ENCODE measurements at regions not wholly inside any gene's neighbourhood (a gene's known extent, or its start where the extent isn't known, plus 50 kb on each side); places are given as distances from the start of the nearest gene placed in this dataset.

- H3K27ac ChIP-seq (ENCODE audit: low read depth in 1 of 2, low read length in 1 of 2), result no peak overlapping the region
- no peaks in the 10 kb centered on the region for H3K36me3 ChIP-seq (ENCODE audit: control insufficient read depth in 2 of 2, insufficient read depth in 2 of 2, low read length in 1 of 2)
- no peaks in the 10 kb centered on the region for H3K27me3 ChIP-seq (ENCODE audit: control insufficient read depth in 2 of 2, insufficient read depth in 1 of 2, low read length in 1 of 2)
- no peak overlapping the region for H3K4me3 ChIP-seq (ENCODE audit: low read length in 2 of 2)
- 93% methylated on average over 13 of the region's 13 CpGs for WGBS
- H3K4me1 ChIP-seq (ENCODE audit: control insufficient read depth in 2 of 2, insufficient read depth in 2 of 2, low read length in 2 of 2), result no peaks in the 10 kb centered on the region
- H3K9me3 ChIP-seq (ENCODE audit: control insufficient read depth in 2 of 2, insufficient read depth in 1 of 2, low read length in 1 of 2), result no peaks in the 10 kb centered on the region
- no peak for DNase-seq (ENCODE audit: low read depth in 6 of 9, low spot score in 9 of 9)
Observed at GRCh38 chr6:156029286-156029985, 573.8 kb upstream of the NOX3 start.

GRCh38 chr6:156028335-156029131 is 572.9 kb upstream of the NOX3 start:
- Histone ChIP-seq H3K27ac (ENCODE audit: low read depth in 1 of 2, low read length in 1 of 2) (no peak overlapping the region), H3K9me3 (ENCODE audit: control insufficient read depth in 2 of 2, insufficient read depth in 1 of 2, low read length in 1 of 2) (no peaks in the 10 kb centered on the region), H3K27me3 (ENCODE audit: control insufficient read depth in 2 of 2, insufficient read depth in 1 of 2, low read length in 1 of 2) (no peaks in the 10 kb centered on the region), H3K4me3 (ENCODE audit: low read length in 2 of 2) (no peak overlapping the region), H3K36me3 (ENCODE audit: control insufficient read depth in 2 of 2, insufficient read depth in 2 of 2, low read length in 1 of 2) (no peaks in the 10 kb centered on the region), H3K4me1 (ENCODE audit: control insufficient read depth in 2 of 2, insufficient read depth in 2 of 2, low read length in 2 of 2) (no peaks in the 10 kb centered on the region)
- DNase-seq (ENCODE audit: low read depth in 6 of 9, low spot score in 9 of 9), result peak in 1 of 9 donors; percentile 25
- WGBS, result 67% methylated on average over 15 of the region's 15 CpGs

GRCh38 chr6:156027248-156027626 is 571.6 kb upstream of the NOX3 start:
- WGBS, result 83% methylated on average over 3 of the region's 3 CpGs
- Histone ChIP-seq H3K9me3 (ENCODE audit: control insufficient read depth in 2 of 2, insufficient read depth in 1 of 2, low read length in 1 of 2) (no peaks in the 10 kb centered on the region), H3K4me3 (ENCODE audit: low read length in 2 of 2) (no peak overlapping the region), H3K27me3 (ENCODE audit: control insufficient read depth in 2 of 2, insufficient read depth in 1 of 2, low read length in 1 of 2) (no peaks in the 10 kb centered on the region), H3K27ac (ENCODE audit: low read depth in 1 of 2, low read length in 1 of 2) (no peak overlapping the region), H3K4me1 (ENCODE audit: control insufficient read depth in 2 of 2, insufficient read depth in 2 of 2, low read length in 2 of 2) (no peaks in the 10 kb centered on the region), H3K36me3 (ENCODE audit: control insufficient read depth in 2 of 2, insufficient read depth in 2 of 2, low read length in 1 of 2) (no peaks in the 10 kb centered on the region)
- DNase-seq (ENCODE audit: low read depth in 6 of 9, low spot score in 9 of 9), result no peak

DNA sequence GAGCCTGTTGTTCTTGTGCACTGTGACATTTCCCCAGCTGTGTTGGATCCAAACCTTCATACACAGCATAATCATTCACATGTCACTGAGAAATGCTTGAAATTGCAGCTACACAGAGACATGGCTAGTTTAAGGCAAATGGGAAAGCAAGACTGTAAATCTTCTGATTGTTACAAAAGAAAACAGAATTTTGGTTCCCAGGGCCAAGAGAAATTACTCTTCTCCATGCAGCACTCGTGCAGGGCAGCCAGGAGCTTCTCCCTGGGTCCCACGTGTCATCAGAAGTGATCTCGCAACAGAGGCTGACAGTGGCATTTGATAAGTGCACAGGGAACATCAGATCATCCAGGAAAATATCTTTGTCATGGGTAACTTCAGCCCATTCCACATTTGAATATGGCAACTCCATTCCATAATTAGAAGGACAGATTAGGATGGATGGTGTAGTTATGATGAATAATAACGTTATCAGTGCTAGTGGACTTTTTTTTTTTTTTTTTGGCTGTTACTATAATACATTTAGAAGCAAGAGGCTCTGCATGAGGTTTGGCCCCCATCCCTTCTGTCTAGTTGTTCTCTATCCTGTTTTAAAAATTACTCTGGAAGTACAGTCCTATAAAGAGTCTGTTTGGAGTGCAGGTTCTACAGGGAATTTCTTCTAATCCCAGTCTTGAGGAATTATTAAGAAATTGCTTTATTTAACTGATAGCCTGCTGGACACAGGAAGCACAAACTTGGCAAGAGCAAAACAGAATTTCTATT is 571.0 kb upstream of the NOX3 start:
- no peak for DNase-seq (ENCODE audit: low read depth in 6 of 9, low spot score in 9 of 9)
- no peaks in the 10 kb centered on the region for H3K4me1 ChIP-seq (ENCODE audit: control insufficient read depth in 2 of 2, insufficient read depth in 2 of 2, low read length in 2 of 2)
- H3K4me3 ChIP-seq (ENCODE audit: low read length in 2 of 2), result no peak overlapping the region
- no peaks in the 10 kb centered on the region for H3K9me3 ChIP-seq (ENCODE audit: control insufficient read depth in 2 of 2, insufficient read depth in 1 of 2, low read length in 1 of 2)
- 92% methylated on average over 4 of the region's 4 CpGs for WGBS
- no peak overlapping the region for H3K27ac ChIP-seq (ENCODE audit: low read depth in 1 of 2, low read length in 1 of 2)
- no peaks in the 10 kb centered on the region for H3K27me3 ChIP-seq (ENCODE audit: control insufficient read depth in 2 of 2, insufficient read depth in 1 of 2, low read length in 1 of 2)
- H3K36me3 ChIP-seq (ENCODE audit: control insufficient read depth in 2 of 2, insufficient read depth in 2 of 2, low read length in 1 of 2), result no peaks in the 10 kb centered on the region

DNA sequence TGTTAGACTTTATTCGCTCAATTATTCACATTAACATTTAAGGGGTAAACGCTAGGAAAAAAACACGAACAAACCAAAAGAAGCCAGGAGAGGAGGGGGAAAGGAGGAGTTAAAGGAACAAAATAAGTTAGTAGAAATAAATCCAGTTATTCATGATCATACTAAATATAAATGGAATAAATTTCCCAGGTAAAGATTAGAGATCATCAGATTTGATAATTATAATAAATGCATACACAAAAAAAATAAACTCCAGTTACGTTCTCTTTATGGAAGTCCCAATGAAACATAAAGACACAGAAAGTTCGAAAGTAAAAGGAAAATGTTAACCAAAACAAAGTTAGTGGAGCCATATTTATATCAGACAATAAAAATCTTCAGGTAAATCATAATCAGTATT is 568.7 kb upstream of the NOX3 start:
- H3K4me1 ChIP-seq (ENCODE audit: control insufficient read depth in 2 of 2, insufficient read depth in 2 of 2, low read length in 2 of 2), result no peaks in the 10 kb centered on the region
- WGBS, result 96% methylated on average over 5 of the region's 5 CpGs
- H3K27ac ChIP-seq (ENCODE audit: low read depth in 1 of 2, low read length in 1 of 2), result no peak overlapping the region
- no peaks in the 10 kb centered on the region for H3K27me3 ChIP-seq (ENCODE audit: control insufficient read depth in 2 of 2, insufficient read depth in 1 of 2, low read length in 1 of 2)
- no peak overlapping the region for H3K4me3 ChIP-seq (ENCODE audit: low read length in 2 of 2)
- H3K9me3 ChIP-seq (ENCODE audit: control insufficient read depth in 2 of 2, insufficient read depth in 1 of 2, low read length in 1 of 2), result no peaks in the 10 kb centered on the region
- H3K36me3 ChIP-seq (ENCODE audit: control insufficient read depth in 2 of 2, insufficient read depth in 2 of 2, low read length in 1 of 2), result no peaks in the 10 kb centered on the region
- DNase-seq (ENCODE audit: low read depth in 6 of 9, low spot score in 9 of 9), result no peak

DNA sequence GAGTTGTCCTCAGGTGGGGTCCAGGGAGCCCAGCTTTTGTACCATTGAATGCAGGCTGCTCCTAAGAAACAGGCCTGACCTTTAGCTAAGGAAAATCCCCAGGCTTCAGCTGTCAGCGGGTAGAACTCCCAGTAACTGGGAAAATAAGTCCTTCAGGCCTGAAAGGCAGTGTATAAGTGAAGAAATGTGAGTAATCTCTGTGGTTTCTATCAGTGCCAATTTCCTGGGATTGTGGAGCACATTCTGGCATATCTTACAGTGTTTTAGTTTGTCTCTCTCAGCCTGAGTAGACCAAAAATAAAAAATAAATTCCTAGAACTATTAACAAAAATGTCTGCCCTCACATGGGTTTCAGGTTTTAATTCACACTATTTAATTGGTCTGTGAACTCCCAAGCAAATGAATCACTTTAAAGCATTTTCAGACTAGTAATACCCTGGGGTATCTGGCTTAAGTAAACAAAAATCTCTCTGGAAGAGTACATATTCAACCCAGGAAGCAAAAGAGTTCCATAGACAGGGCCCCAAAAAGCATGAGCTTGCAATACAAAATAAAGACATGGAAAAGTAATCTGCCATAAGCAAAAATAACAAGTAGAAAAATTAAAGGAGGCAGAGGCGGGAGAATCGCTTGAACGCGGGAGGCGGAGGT is 566.2 kb upstream of the NOX3 start:
- H3K9me3 ChIP-seq (ENCODE audit: control insufficient read depth in 2 of 2, insufficient read depth in 1 of 2, low read length in 1 of 2), result no peaks in the 10 kb centered on the region
- H3K4me3 ChIP-seq (ENCODE audit: low read length in 2 of 2), result no peak overlapping the region
- H3K27ac ChIP-seq (ENCODE audit: low read depth in 1 of 2, low read length in 1 of 2), result no peak overlapping the region
- 99% methylated on average over 6 of the region's 6 CpGs for WGBS
- H3K4me1 ChIP-seq (ENCODE audit: control insufficient read depth in 2 of 2, insufficient read depth in 2 of 2, low read length in 2 of 2), result no peaks in the 10 kb centered on the region
- H3K27me3 ChIP-seq (ENCODE audit: control insufficient read depth in 2 of 2, insufficient read depth in 1 of 2, low read length in 1 of 2), result no peaks in the 10 kb centered on the region
- no peak for DNase-seq (ENCODE audit: low read depth in 6 of 9, low spot score in 9 of 9)
- no peaks in the 10 kb centered on the region for H3K36me3 ChIP-seq (ENCODE audit: control insufficient read depth in 2 of 2, insufficient read depth in 2 of 2, low read length in 1 of 2)

GRCh38 chr6:156017838-156018237 is 562.2 kb upstream of the NOX3 start:
- no peaks in the 10 kb centered on the region for H3K36me3 ChIP-seq (ENCODE audit: control insufficient read depth in 2 of 2, insufficient read depth in 2 of 2, low read length in 1 of 2)
- H3K27me3 ChIP-seq (ENCODE audit: control insufficient read depth in 2 of 2, insufficient read depth in 1 of 2, low read length in 1 of 2), result no peaks in the 10 kb centered on the region
- H3K4me3 ChIP-seq (ENCODE audit: low read length in 2 of 2), result no peak overlapping the region
- WGBS, result 95% methylated on average over 3 of the region's 3 CpGs
- H3K4me1 ChIP-seq (ENCODE audit: control insufficient read depth in 2 of 2, insufficient read depth in 2 of 2, low read length in 2 of 2), result no peaks in the 10 kb centered on the region
- H3K27ac ChIP-seq (ENCODE audit: low read depth in 1 of 2, low read length in 1 of 2), result no peak overlapping the region
- DNase-seq (ENCODE audit: low read depth in 6 of 9, low spot score in 9 of 9), result no peak
- H3K9me3 ChIP-seq (ENCODE audit: control insufficient read depth in 2 of 2, insufficient read depth in 1 of 2, low read length in 1 of 2), result no peaks in the 10 kb centered on the region

GRCh38 chr6:156016186-156016976 is 560.7 kb upstream of the NOX3 start:
- DNase-seq (ENCODE audit: low read depth in 6 of 9, low spot score in 9 of 9), result no peak
- 96% methylated on average over 7 of the region's 7 CpGs for WGBS
- no peak overlapping the region for H3K4me3 ChIP-seq (ENCODE audit: low read length in 2 of 2)
- H3K4me1 ChIP-seq (ENCODE audit: control insufficient read depth in 2 of 2, insufficient read depth in 2 of 2, low read length in 2 of 2), result no peaks in the 10 kb centered on the region
- no peaks in the 10 kb centered on the region for H3K36me3 ChIP-seq (ENCODE audit: control insufficient read depth in 2 of 2, insufficient read depth in 2 of 2, low read length in 1 of 2)
- no peak overlapping the region for H3K27ac ChIP-seq (ENCODE audit: low read depth in 1 of 2, low read length in 1 of 2)
- H3K27me3 ChIP-seq (ENCODE audit: control insufficient read depth in 2 of 2, insufficient read depth in 1 of 2, low read length in 1 of 2), result no peaks in the 10 kb centered on the region
- no peaks in the 10 kb centered on the region for H3K9me3 ChIP-seq (ENCODE audit: control insufficient read depth in 2 of 2, insufficient read depth in 1 of 2, low read length in 1 of 2)
